Osteoblast (primary cell): ENCODE measurements at regions not wholly inside any gene's neighbourhood (a gene's known extent, or its start where the extent isn't known, plus 50 kb on each side); places are given as distances from the start of the nearest gene placed in this dataset.

Source experiments
- DNase-seq: peaks from one replicate; pipeline ENCODE4 v3.0.0; 2011; ENCODE audit warnings: low spot score, mixed read lengths; ENCODE audit not compliant: insufficient read length; ENCODE audit errors: missing footprints
- H2AFZ ChIP-seq: 2 replicates; pipeline ENCODE4 v1.6.0; 2011; ENCODE audit warnings: mild to moderate bottlenecking, low read length
- H3K27ac ChIP-seq: 2 replicates; pipeline ENCODE4 v1.5.1; 2011; ENCODE audit warnings: mild to moderate bottlenecking, low read depth, low read length, moderate library complexity
- H3K27me3 ChIP-seq: 2 replicates; pipeline ENCODE4 v1.6.0; 2012; ENCODE audit warnings: mild to moderate bottlenecking, control low read depth, inconsistent platforms, low read length, moderate library complexity; ENCODE audit not compliant: insufficient read depth
- H3K36me3 ChIP-seq: 2 replicates; pipeline ENCODE4 v1.5.1; 2011; ENCODE audit warnings: mild to moderate bottlenecking, low read length, control low read depth, moderate library complexity; ENCODE audit not compliant: insufficient read depth
- H3K4me1 ChIP-seq: 2 replicates; pipeline ENCODE4 v1.5.1; 2011; ENCODE audit warnings: mild to moderate bottlenecking, low read length, control low read depth, moderate library complexity; ENCODE audit not compliant: insufficient read depth
- H3K4me2 ChIP-seq: 2 replicates; pipeline ENCODE4 v1.6.0; 2011; ENCODE audit warnings: mild to moderate bottlenecking, low read length; ENCODE audit not compliant: insufficient read depth
- H3K4me3 ChIP-seq: fragments of 200-600 bp; sonication (generic); 3 replicates; pipeline ENCODE4 v1.5.1; 2012; ENCODE audit warnings: mild to moderate bottlenecking, low read length, inconsistent platforms; ENCODE audit not compliant: insufficient read depth
- H3K79me2 ChIP-seq: 2 replicates; pipeline ENCODE4 v1.6.0; 2012; ENCODE audit warnings: mild to moderate bottlenecking, low read length, control low read depth, inconsistent platforms; ENCODE audit not compliant: insufficient read depth
- H3K9me3 ChIP-seq: 2 replicates; pipeline ENCODE4 v1.5.1; 2011; ENCODE audit warnings: low read depth, low read length, control low read depth
- H4K20me1 ChIP-seq: 2 replicates; pipeline ENCODE4 v1.6.0; 2012; ENCODE audit warnings: mild to moderate bottlenecking, low read length, control low read depth; ENCODE audit not compliant: insufficient read depth
- CTCF ChIP-seq: IDR thresholded peaks from 2 replicates; pipeline ENCODE4 v1.5.1; 2011; ENCODE audit warnings: mild to moderate bottlenecking, low read depth, low read length, moderate library complexity; ENCODE audit errors: extremely low read depth

- no peak overlapping the region for H2AFZ ChIP-seq
- no peaks in the 10 kb centered on the region for H4K20me1 ChIP-seq
- no peaks in the 10 kb centered on the region for H3K36me3 ChIP-seq
- H3K9me3 ChIP-seq: peaks cover 2% of the 10 kb centered on the region
- H3K27me3 ChIP-seq: no peaks in the 10 kb centered on the region
- H3K4me1 ChIP-seq: no peaks in the 10 kb centered on the region
- no peaks in the 10 kb centered on the region for H3K79me2 ChIP-seq
- H3K4me3 ChIP-seq: no peak overlapping the region
- TF ChIP-seq CTCF: no peak
- H3K4me2 ChIP-seq: no peak overlapping the region
- no peak for DNase-seq
- no peak overlapping the region for H3K27ac ChIP-seq
These were observed 279.6 kb upstream of the ROBO2 start for GRCh38 chr3:76760336-76760735.

GRCh38 chr3:76765511-76765910 is 274.4 kb upstream of the ROBO2 start:
- Histone ChIP-seq H3K4me1 (no peaks in the 10 kb centered on the region), H3K36me3 (no peaks in the 10 kb centered on the region), H3K79me2 (no peaks in the 10 kb centered on the region), H3K4me2 (no peak overlapping the region), H3K9me3 (peaks cover 2% of the 10 kb centered on the region), H3K4me3 (no peak overlapping the region), H3K27me3 (no peaks in the 10 kb centered on the region), H4K20me1 (no peaks in the 10 kb centered on the region), H2AFZ (no peak overlapping the region), H3K27ac (no peak overlapping the region)
- TF ChIP-seq CTCF: no peak
- no peak for DNase-seq

- DNase-seq: no peak
- Histone ChIP-seq H3K27ac (no peak overlapping the region), H4K20me1 (no peaks in the 10 kb centered on the region), H3K79me2 (no peaks in the 10 kb centered on the region), H3K9me3 (no peaks in the 10 kb centered on the region), H3K27me3 (no peaks in the 10 kb centered on the region), H2AFZ (no peak overlapping the region), H3K4me3 (no peak overlapping the region), H3K4me1 (no peaks in the 10 kb centered on the region), H3K4me2 (no peak overlapping the region), H3K36me3 (no peaks in the 10 kb centered on the region)
- TF ChIP-seq CTCF: no peak
These were observed 271.0 kb upstream of the ROBO2 start for GRCh38 chr3:76768912-76769311.

- no peaks in the 10 kb centered on the region for H3K79me2 ChIP-seq
- DNase-seq: no peak
- H4K20me1 ChIP-seq: no peaks in the 10 kb centered on the region
- H3K4me2 ChIP-seq: no peak overlapping the region
- no peaks in the 10 kb centered on the region for H3K36me3 ChIP-seq
- H3K4me1 ChIP-seq: no peaks in the 10 kb centered on the region
- no peaks in the 10 kb centered on the region for H3K9me3 ChIP-seq
- H3K27me3 ChIP-seq: no peaks in the 10 kb centered on the region
- no peak overlapping the region for H2AFZ ChIP-seq
- H3K4me3 ChIP-seq: no peak overlapping the region
- H3K27ac ChIP-seq: no peak overlapping the region
- TF ChIP-seq CTCF: no peak
These were observed 263.0 kb upstream of the ROBO2 start for GRCh38 chr3:76776927-76777326.
